Caco-2 (cell line): ENCODE measurements at regions not wholly inside any gene's neighbourhood (a gene's known extent, or its start where the extent isn't known, plus 50 kb on each side); places are given as distances from the start of the nearest gene placed in this dataset.

Source experiments
- BruUV-seq: library from RNA; stranded (reverse); fragments of 400-500 nt; replicated peaks from 2 replicates; lab custom pipeline; 2021; lab: Mats Ljungman, UMichigan
- CTCF ChIA-PET: fragments of 300-600 bp; sonication (Branson Sonifier 250); formaldehyde crosslinking; loops from one replicate; lab custom pipeline; 2022; ENCODE audit warnings: antibody characterized with exemption; lab: Charles Lee
- POLR2A ChIA-PET: fragments of 300-600 bp; sonication (Branson Sonifier 250); formaldehyde crosslinking; loops from one replicate; lab custom pipeline; 2022; ENCODE audit warnings: antibody characterized with exemption; lab: Charles Lee
- DNase-seq, 2 experiments: peaks; one replicate each; pipeline versions ENCODE4 v3.0.0 to v3.0.0-alpha.2; 2020 to 2022
- H3K27me3 ChIP-seq: replicated peaks from 2 replicates; pipeline ENCODE4 v1.6.0; 2011; ENCODE audit warnings: low read length; ENCODE audit not compliant: control insufficient read depth, insufficient read depth
- H3K36me3 ChIP-seq: 2 replicates; pipeline ENCODE4 v1.5.1; 2011; ENCODE audit warnings: low read length; ENCODE audit not compliant: control insufficient read depth, insufficient read depth
- H3K4me1 ChIP-seq: fragments of 250-450 bp; sonication (Bioruptor Pico); 2 replicates; pipeline ENCODE4 v1.5.1; 2020; ENCODE audit warnings: mild to moderate bottlenecking
- H3K4me3 ChIP-seq: 2 replicates; pipeline ENCODE4 v1.5.1; 2011; ENCODE audit warnings: low read depth, mild to moderate bottlenecking, control low read depth, low read length
- H3K9me3 ChIP-seq: fragments of 250-450 bp; sonication (Bioruptor Pico); 2 replicates; pipeline ENCODE4 v1.5.1; 2020; ENCODE audit warnings: mild to moderate bottlenecking, moderate library complexity
- H3K27ac Mint-ChIP-seq: one replicate; pipeline ENCODE4 v1.8.0; 2022; ENCODE audit warnings: mixed read lengths; ENCODE audit not compliant: unreplicated experiment
- H3K27me3 Mint-ChIP-seq: one replicate; pipeline ENCODE4 v1.8.0; 2022; ENCODE audit warnings: mixed read lengths; ENCODE audit not compliant: insufficient read depth, unreplicated experiment
- H3K36me3 Mint-ChIP-seq: one replicate; pipeline ENCODE4 v1.8.0; 2022; ENCODE audit warnings: mild to moderate bottlenecking, mixed read lengths; ENCODE audit not compliant: insufficient read depth, unreplicated experiment
- H3K4me1 Mint-ChIP-seq: one replicate; pipeline ENCODE4 v1.8.0; 2022; ENCODE audit warnings: low read depth, mixed read lengths; ENCODE audit not compliant: unreplicated experiment
- H3K4me3 Mint-ChIP-seq: one replicate; pipeline ENCODE4 v1.8.0; 2022; ENCODE audit warnings: mild to moderate bottlenecking, moderate library complexity, mixed read lengths; ENCODE audit not compliant: unreplicated experiment
- H3K9me3 Mint-ChIP-seq: one replicate; pipeline ENCODE4 v1.8.0; 2022; ENCODE audit warnings: mixed read lengths; ENCODE audit not compliant: unreplicated experiment
- CTCF ChIP-seq, 2 experiments: fragments of 200-600 bp in 1 of 2; IDR thresholded peaks; 1 replicate in 1 of 2; 2 replicates in 1 of 2; pipeline versions ENCODE4 v1.5.1 to v1.8.0; 2011 to 2022; ENCODE audit warnings: antibody characterized with exemption in 1 of 2, control low read depth in 1 of 2, inconsistent platforms in 1 of 2, low read depth in 1 of 2, low read length in 1 of 2, mild to moderate bottlenecking in 1 of 2, moderate library complexity in 1 of 2; ENCODE audit not compliant: insufficient read depth in 1 of 2, severe bottlenecking in 1 of 2, unreplicated experiment in 1 of 2
- intact Hi-C: fragments of 100-400 bp; cut with micrococcal nuclease; formaldehyde crosslinking; loops from one replicate; pipeline ENCODE4 v1.10.0; 2022; ENCODE audit not compliant: unreplicated experiment

GRCh38 chr19:28309070-28309469 is 903.9 kb downstream of the UQCRFS1 start:
- H3K4me3 Mint-ChIP-seq = no peak overlapping the region
- H3K36me3 Mint-ChIP-seq = no peaks in the 10 kb centered on the region
- H3K4me3 ChIP-seq = no peak overlapping the region
- no peak for TF ChIP-seq CTCF (IDR thresholded peaks at IDR 0.05; ENCODE audit: insufficient read depth in 1 of 2, low read depth in 1 of 2, low read length in 1 of 2, severe bottlenecking in 1 of 2, unreplicated experiment in 1 of 2)
- no peaks in the 10 kb centered on the region for H3K9me3 ChIP-seq
- no peak overlapping the region for H3K27ac Mint-ChIP-seq
- no peaks in the 10 kb centered on the region for H3K36me3 ChIP-seq
- POLR2A ChIA-PET = no interaction called here
- H3K4me1 Mint-ChIP-seq = no peaks in the 10 kb centered on the region
- BruUV-seq = no TSS peak
- H3K27me3 Mint-ChIP-seq = no peaks in the 10 kb centered on the region
- H3K27me3 ChIP-seq = no peaks in the 10 kb centered on the region
- no peaks in the 10 kb centered on the region for H3K9me3 Mint-ChIP-seq
- DNase-seq = no peak
- intact Hi-C loops = no loop called here
- CTCF ChIA-PET = no interaction called here
- no peaks in the 10 kb centered on the region for H3K4me1 ChIP-seq

GRCh38 chr19:28307963-28308362 is 905.0 kb downstream of the UQCRFS1 start:
- BruUV-seq = no TSS peak
- H3K4me1 Mint-ChIP-seq = no peaks in the 10 kb centered on the region
- no peak for TF ChIP-seq CTCF (IDR thresholded peaks at IDR 0.05; ENCODE audit: insufficient read depth in 1 of 2, low read depth in 1 of 2, low read length in 1 of 2, severe bottlenecking in 1 of 2, unreplicated experiment in 1 of 2)
- H3K4me3 Mint-ChIP-seq = no peak overlapping the region
- H3K36me3 ChIP-seq = no peaks in the 10 kb centered on the region
- DNase-seq = no peak
- ChIA-PET POLR2A (no interaction called here), CTCF (no interaction called here)
- intact Hi-C loops = no loop called here
- no peaks in the 10 kb centered on the region for H3K27me3 Mint-ChIP-seq
- no peaks in the 10 kb centered on the region for H3K9me3 Mint-ChIP-seq
- no peak overlapping the region for H3K4me3 ChIP-seq
- no peak overlapping the region for H3K27ac Mint-ChIP-seq
- H3K36me3 Mint-ChIP-seq = no peaks in the 10 kb centered on the region
- no peaks in the 10 kb centered on the region for H3K27me3 ChIP-seq
- H3K4me1 ChIP-seq = no peaks in the 10 kb centered on the region
- H3K9me3 ChIP-seq = no peaks in the 10 kb centered on the region

GRCh38 chr19:28307487-28307886 is 905.5 kb downstream of the UQCRFS1 start:
- POLR2A ChIA-PET = no interaction called here
- Histone ChIP-seq H3K4me3 (no peak overlapping the region), H3K27me3 (no peaks in the 10 kb centered on the region), H3K9me3 (no peaks in the 10 kb centered on the region), H3K4me1 (no peaks in the 10 kb centered on the region), H3K36me3 (no peaks in the 10 kb centered on the region)
- no peak for TF ChIP-seq CTCF (IDR thresholded peaks at IDR 0.05; ENCODE audit: insufficient read depth in 1 of 2, low read depth in 1 of 2, low read length in 1 of 2, severe bottlenecking in 1 of 2, unreplicated experiment in 1 of 2)
- no peaks in the 10 kb centered on the region for H3K36me3 Mint-ChIP-seq
- H3K27me3 Mint-ChIP-seq = no peaks in the 10 kb centered on the region
- BruUV-seq = no TSS peak
- no peaks in the 10 kb centered on the region for H3K9me3 Mint-ChIP-seq
- CTCF ChIA-PET = no interaction called here
- no peak overlapping the region for H3K4me3 Mint-ChIP-seq
- no peak for DNase-seq
- H3K27ac Mint-ChIP-seq = no peak overlapping the region
- intact Hi-C loops = no loop called here
- no peaks in the 10 kb centered on the region for H3K4me1 Mint-ChIP-seq
